ENCODE measurements at regions not wholly inside any gene's neighbourhood (a gene's known extent, or its start where the extent isn't known, plus 50 kb on each side); places are given as distances from the start of the nearest gene placed in this dataset.
"Not testable (repeated sequence)": the region's sequence is repeated elsewhere in the genome, so short reads cannot be mapped to it uniquely, and the experiment has no call there.

DNA sequence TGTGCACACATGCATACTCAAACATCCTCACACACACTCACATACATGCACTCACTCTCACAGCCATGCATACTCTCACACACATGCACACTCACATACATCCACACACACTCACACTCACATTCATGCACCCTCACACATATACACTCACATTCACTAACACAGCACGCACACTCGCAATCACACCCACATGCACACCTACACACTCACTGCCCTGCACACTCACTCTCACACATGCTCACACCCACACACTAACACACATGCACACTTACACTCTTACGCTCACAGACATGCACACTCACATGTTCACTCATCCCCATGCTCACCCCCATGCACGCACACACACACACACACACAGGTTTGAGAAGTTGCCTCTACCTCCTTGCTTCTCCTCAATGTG is 63.2 kb upstream of the SFSWAP start:
- no peaks in the 10 kb centered on the region for H3K9me3 Mint-ChIP-seq (ENCODE audit: unreplicated experiment)
- TF ChIP-seq, protein P1, sequence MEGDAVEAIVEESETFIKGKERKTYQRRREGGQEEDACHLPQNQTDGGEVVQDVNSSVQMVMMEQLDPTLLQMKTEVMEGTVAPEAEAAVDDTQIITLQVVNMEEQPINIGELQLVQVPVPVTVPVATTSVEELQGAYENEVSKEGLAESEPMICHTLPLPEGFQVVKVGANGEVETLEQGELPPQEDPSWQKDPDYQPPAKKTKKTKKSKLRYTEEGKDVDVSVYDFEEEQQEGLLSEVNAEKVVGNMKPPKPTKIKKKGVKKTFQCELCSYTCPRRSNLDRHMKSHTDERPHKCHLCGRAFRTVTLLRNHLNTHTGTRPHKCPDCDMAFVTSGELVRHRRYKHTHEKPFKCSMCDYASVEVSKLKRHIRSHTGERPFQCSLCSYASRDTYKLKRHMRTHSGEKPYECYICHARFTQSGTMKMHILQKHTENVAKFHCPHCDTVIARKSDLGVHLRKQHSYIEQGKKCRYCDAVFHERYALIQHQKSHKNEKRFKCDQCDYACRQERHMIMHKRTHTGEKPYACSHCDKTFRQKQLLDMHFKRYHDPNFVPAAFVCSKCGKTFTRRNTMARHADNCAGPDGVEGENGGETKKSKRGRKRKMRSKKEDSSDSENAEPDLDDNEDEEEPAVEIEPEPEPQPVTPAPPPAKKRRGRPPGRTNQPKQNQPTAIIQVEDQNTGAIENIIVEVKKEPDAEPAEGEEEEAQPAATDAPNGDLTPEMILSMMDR (IDR thresholded peaks at IDR 0.05), result no peak
- no peak overlapping the region for H3K4me3 Mint-ChIP-seq (ENCODE audit: unreplicated experiment)
- no peaks in the 10 kb centered on the region for H3K36me3 Mint-ChIP-seq (ENCODE audit: unreplicated experiment)
- no peaks in the 10 kb centered on the region for H3K27me3 Mint-ChIP-seq (ENCODE audit: unreplicated experiment)
- no peaks in the 10 kb centered on the region for H3K4me1 Mint-ChIP-seq (ENCODE audit: unreplicated experiment)
- DNase-seq (ENCODE audit: extremely low spot score, unreplicated experiment), result no peak
- H3K27ac Mint-ChIP-seq (ENCODE audit: unreplicated experiment), result no peak overlapping the region

- H3K36me3 Mint-ChIP-seq (ENCODE audit: unreplicated experiment); DNase-seq (ENCODE audit: extremely low spot score, unreplicated experiment); H3K4me1 Mint-ChIP-seq (ENCODE audit: unreplicated experiment); H3K27ac Mint-ChIP-seq (ENCODE audit: unreplicated experiment); H3K27me3 Mint-ChIP-seq (ENCODE audit: unreplicated experiment); H3K4me3 Mint-ChIP-seq (ENCODE audit: unreplicated experiment); H3K9me3 Mint-ChIP-seq (ENCODE audit: unreplicated experiment): not testable (repeated sequence)
Observed at GRCh38 chr12:131655469-131656174, 55.3 kb upstream of the SFSWAP start.

DNA sequence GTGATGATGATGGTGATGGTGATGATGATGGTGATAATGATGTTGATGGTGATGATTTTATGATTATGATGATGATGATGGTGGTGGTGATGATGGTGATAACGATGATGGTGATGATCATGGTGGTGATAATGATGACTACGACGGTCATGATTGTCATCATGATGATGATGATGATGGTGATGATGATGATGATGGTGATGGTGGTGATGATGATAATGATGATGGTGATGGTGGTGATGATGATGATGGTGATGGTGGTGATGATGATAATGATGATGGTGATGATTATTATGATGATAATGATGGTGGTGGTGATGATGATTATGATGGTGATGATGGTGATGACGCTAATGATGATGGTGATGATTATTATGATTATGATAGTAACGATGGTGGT is 54.1 kb upstream of the SFSWAP start:
- H3K36me3 Mint-ChIP-seq (ENCODE audit: unreplicated experiment); H3K9me3 Mint-ChIP-seq (ENCODE audit: unreplicated experiment); H3K27ac Mint-ChIP-seq (ENCODE audit: unreplicated experiment); H3K27me3 Mint-ChIP-seq (ENCODE audit: unreplicated experiment); DNase-seq (ENCODE audit: extremely low spot score, unreplicated experiment); H3K4me3 Mint-ChIP-seq (ENCODE audit: unreplicated experiment); H3K4me1 Mint-ChIP-seq (ENCODE audit: unreplicated experiment): not testable (repeated sequence)

DNA sequence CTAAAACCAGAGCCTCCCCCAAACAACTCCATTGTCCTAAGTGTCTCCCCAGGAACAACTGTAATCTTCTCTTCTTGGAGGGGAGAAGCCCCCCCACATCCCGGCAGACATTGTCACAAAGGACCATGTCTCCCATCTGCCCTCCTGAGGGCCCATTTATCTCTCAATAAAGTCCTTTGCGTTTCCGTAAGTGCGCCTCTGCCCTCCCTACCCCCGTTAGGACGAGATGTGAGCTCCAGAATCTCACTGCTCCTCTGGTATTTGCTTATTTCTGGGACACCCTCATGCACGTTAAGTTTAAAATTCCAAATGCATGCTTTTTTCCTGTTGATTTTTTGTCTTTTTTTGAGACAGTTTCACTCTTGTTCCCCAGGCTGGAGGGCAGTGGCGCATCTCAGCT is 52.3 kb upstream of the SFSWAP start:
- H3K4me3 Mint-ChIP-seq (ENCODE audit: unreplicated experiment); H3K36me3 Mint-ChIP-seq (ENCODE audit: unreplicated experiment); H3K9me3 Mint-ChIP-seq (ENCODE audit: unreplicated experiment); H3K27ac Mint-ChIP-seq (ENCODE audit: unreplicated experiment); H3K4me1 Mint-ChIP-seq (ENCODE audit: unreplicated experiment); H3K27me3 Mint-ChIP-seq (ENCODE audit: unreplicated experiment): not testable (repeated sequence)
- peak; percentile 70 for DNase-seq (ENCODE audit: extremely low spot score, unreplicated experiment)

GRCh38 chr12:131659484-131659883 is 51.4 kb upstream of the SFSWAP start:
- H3K4me3 Mint-ChIP-seq (ENCODE audit: unreplicated experiment), result not testable (repeated sequence)

DNA sequence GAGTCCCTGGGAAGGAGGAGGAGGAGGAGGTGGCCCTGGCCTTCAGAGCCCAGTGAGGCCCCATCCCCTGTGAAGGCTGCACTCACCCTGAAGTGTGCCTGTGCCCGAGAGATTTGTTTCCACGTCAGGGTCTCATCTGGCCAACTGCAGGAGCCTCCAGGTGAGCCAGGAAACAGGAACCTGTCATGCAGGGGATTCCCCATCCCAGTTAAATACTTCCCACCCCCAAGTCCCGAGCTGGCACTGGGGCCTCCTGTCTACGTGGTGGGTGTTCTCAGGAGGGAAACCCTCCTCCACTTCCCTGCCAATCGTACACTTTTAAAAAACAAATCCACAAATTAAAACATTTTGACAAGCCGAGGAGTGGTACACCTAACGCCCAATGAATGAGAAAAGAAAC is 50.9 kb upstream of the SFSWAP start:
- H3K4me1 Mint-ChIP-seq (ENCODE audit: unreplicated experiment); DNase-seq (ENCODE audit: extremely low spot score, unreplicated experiment); H3K4me3 Mint-ChIP-seq (ENCODE audit: unreplicated experiment); H3K9me3 Mint-ChIP-seq (ENCODE audit: unreplicated experiment); H3K27ac Mint-ChIP-seq (ENCODE audit: unreplicated experiment); H3K36me3 Mint-ChIP-seq (ENCODE audit: unreplicated experiment); H3K27me3 Mint-ChIP-seq (ENCODE audit: unreplicated experiment): not testable (repeated sequence)

More at GRCh38 chr12:131659484-131659883, 51.4 kb upstream of the SFSWAP start:
- DNase-seq (ENCODE audit: extremely low spot score, unreplicated experiment), result peak; percentile 78
- not testable (repeated sequence) for H3K36me3 Mint-ChIP-seq (ENCODE audit: unreplicated experiment); H3K27ac Mint-ChIP-seq (ENCODE audit: unreplicated experiment); H3K27me3 Mint-ChIP-seq (ENCODE audit: unreplicated experiment); H3K4me1 Mint-ChIP-seq (ENCODE audit: unreplicated experiment); H3K9me3 Mint-ChIP-seq (ENCODE audit: unreplicated experiment)

- not testable (repeated sequence) for H3K27ac Mint-ChIP-seq (ENCODE audit: unreplicated experiment); H3K27me3 Mint-ChIP-seq (ENCODE audit: unreplicated experiment); H3K9me3 Mint-ChIP-seq (ENCODE audit: unreplicated experiment); H3K4me3 Mint-ChIP-seq (ENCODE audit: unreplicated experiment); H3K36me3 Mint-ChIP-seq (ENCODE audit: unreplicated experiment); H3K4me1 Mint-ChIP-seq (ENCODE audit: unreplicated experiment)
- DNase-seq (ENCODE audit: extremely low spot score, unreplicated experiment), result peak; percentile 86
Observed at GRCh38 chr12:131660401-131660800, 50.5 kb upstream of the SFSWAP start.
